ENCODE measurements at regions not wholly inside any gene's neighbourhood (a gene's known extent, or its start where the extent isn't known, plus 50 kb on each side); places are given as distances from the start of the nearest gene placed in this dataset.

- no peak overlapping the region for H3K27ac ChIP-seq (ENCODE audit: extremely low read length, insufficient read depth, low read length)
- 0 out of 5 replicates have a peak, but pooled peaks cover 0 to 2% of the 10 kb centered on the region in 2 experiments for H3K27me3 ChIP-seq (ENCODE audit: control insufficient read depth in 1 of 2, insufficient read depth in 2 of 2, low read length in 2 of 2)
- no peaks in the 10 kb centered on the region for H3K36me3 ChIP-seq (replicated peaks in 1 of 2; ENCODE audit: control insufficient read depth in 1 of 2, insufficient read depth in 2 of 2, low read length in 2 of 2)
- H3K4me1 ChIP-seq (ENCODE audit: insufficient read depth, low read length) = peaks cover 77% of the 10 kb centered on the region
- DNase-seq (ENCODE audit: low spot score) (no peak), ATAC-seq (no peak), FAIRE-seq (no peak)
- H3K9ac ChIP-seq (ENCODE audit: insufficient read depth, low read depth, low read length) = peak overlapping the region; percentile 41; the same call in 1 of the 2 replicates
- H3K9me3 ChIP-seq (ENCODE audit: low read length) = no peaks in the 10 kb centered on the region
- no peak for TF ChIP-seq ZNF75D (CRISPR knock-in tag; IDR thresholded peaks at IDR 0.05; ENCODE audit: borderline replicate concordance)
- no peak for TF ChIP-seq GTF2F1 (IDR thresholded peaks at IDR 0.05; ENCODE audit: low read length)
- no peak for TF ChIP-seq ZNF781 (CRISPR knock-in tag; IDR thresholded peaks at IDR 0.05; ENCODE audit: borderline replicate concordance, not compliant biosample characterization)
- no peak for TF ChIP-seq ZBTB40 (IDR thresholded peaks at IDR 0.05)
- no peak for TF ChIP-seq ZBTB40 (CRISPR knock-in tag; IDR thresholded peaks at IDR 0.05)
- no peaks in the 10 kb centered on the region for H4K20me1 ChIP-seq (ENCODE audit: insufficient read depth, low read length)
- H3K4me2 ChIP-seq (ENCODE audit: low read depth, low read length) = no peak overlapping the region
- 84% methylated on average over 13 of the region's 23 CpGs for WGBS (ENCODE audit: low lambda C conversion rate)
- ChIA-PET POLR2A (interaction anchor here (2.8 kb wide), 1 partner anchor 22 kb away, joined by 14 read pairs; no protein-coding TSS in a partner anchor), CTCF (ENCODE audit: low intra/inter-chr PET ratio, low total read pairs) (no interaction called here)
- H3K4me3 ChIP-seq (replicated peaks in 1 of 3; ENCODE audit: insufficient read depth in 1 of 3, low read depth in 2 of 3, low read length in 3 of 3) = no peak overlapping the region
- in situ Hi-C loops (cut with HindIII; ENCODE audit: extremely low pct_ligation_motif_present, low pct_unique_long_range_greater_than_20kb) = loop anchor here (10.0 kb wide), 1 partner anchor 364 kb away; no protein-coding TSS in a partner anchor
- intact Hi-C loops (cut with micrococcal nuclease; ENCODE audit: unreplicated experiment) = no loop called here
- no peak overlapping the region for H2AFZ ChIP-seq (ENCODE audit: low read length)
- H3K79me2 ChIP-seq (ENCODE audit: insufficient read depth, low read length) = no peaks in the 10 kb centered on the region
- no TSS peak for BruUV-seq (replicated peaks)
Measured at GRCh38 chr22:48941033-48941902, 886.4 kb downstream of the BRD1 start.

All from HepG2 (cell line).